Thyroid gland (tissue), 4 donors: ENCODE measurements at regions not wholly inside any gene's neighbourhood (a gene's known extent, or its start where the extent isn't known, plus 50 kb on each side); places are given as distances from the start of the nearest gene placed in this dataset.

Experiments used
- DNase-seq, 2 donors: peaks; one replicate each; pipeline ENCODE4 v3.0.0-alpha.2; 2019
- H3K27ac ChIP-seq, 3 donors: fragments of 200-600 bp; sonication (generic); 1 replicate in 2 of 3; 2 replicates in 1 of 3; pipeline ENCODE4 v1.5.1; 2016 to 2019; ENCODE audit warnings: mild to moderate bottlenecking in 1 of 3, moderate library complexity in 1 of 3
- H3K27me3 ChIP-seq: fragments of 200-600 bp; sonication (generic); one replicate; pipeline ENCODE4 v1.5.1; 2019
- H3K36me3 ChIP-seq, 2 donors: fragments of 200-600 bp; sonication (generic); one replicate each; pipeline ENCODE4 v1.5.1; 2016 to 2019
- H3K4me1 ChIP-seq, 2 donors: fragments of 200-600 bp; sonication (generic); one replicate each; pipeline ENCODE4 v1.5.1; 2017 to 2019
- H3K4me3 ChIP-seq, 3 donors: fragments of 200-600 bp; sonication (generic); replicated peaks in 1 of 3; 1 replicate in 2 of 3; 2 replicates in 1 of 3; pipeline ENCODE4 v1.5.1; 2016; ENCODE audit warnings: mild to moderate bottlenecking in 1 of 3
- H3K9me3 ChIP-seq: fragments of 200-600 bp; sonication (generic); one replicate; pipeline ENCODE4 v1.5.1; 2017
- CTCF ChIP-seq, 6 experiments: fragments of 200-600 bp in 3 of 6; fragments of 450-650 bp in 3 of 6; sonication (generic) in 3 of 6; IDR thresholded peaks; one replicate each; pipeline ENCODE4 v1.5.1; 2016 to 2019; ENCODE audit warnings: antibody characterized with exemption in 6 of 6, mild to moderate bottlenecking in 2 of 6, inconsistent platforms in 1 of 6, moderate library complexity in 1 of 6
- POLR2A ChIP-seq, 2 donors: fragments of 450-650 bp; IDR thresholded peaks; one replicate each; pipeline ENCODE4 v1.6.1; 2017; ENCODE audit warnings: antibody characterized with exemption in 2 of 2, mild to moderate bottlenecking in 2 of 2, moderate library complexity in 1 of 2
- WGBS, 2 donors: methylation state at CpG; one replicate each; pipeline ENCODE4 v1.1.5; 2017; 5-methylcytosine and 5-hydroxymethylcytosine counted together
- intact Hi-C: fragments of 100-400 bp; cut with DNase I; formaldehyde crosslinking; loops from one replicate; pipeline ENCODE4 v1.15.1; 2023

- WGBS, 2 donors, result 67 to 83% methylated on average over 7 of the region's 7 CpGs
These were observed 391.0 kb downstream of the CBLN4 start for GRCh38 chr20:55614220-55614757.

GRCh38 chr20:55610756-55611155 is 394.6 kb downstream of the CBLN4 start:
- intact Hi-C loops, result no loop called here
- Histone ChIP-seq H3K4me3 (no peak overlapping the region), H3K36me3 (no peaks in the 10 kb centered on the region), H3K9me3 (no peaks in the 10 kb centered on the region), H3K4me1 (no peaks in the 10 kb centered on the region), H3K27ac (no peak overlapping the region), H3K27me3 (no peaks in the 10 kb centered on the region)
- 69 to 92% methylated on average over 4 of the region's 4 CpGs for WGBS, 2 donors
- TF ChIP-seq CTCF (IDR thresholded peaks at IDR 0.05), result no peak
- no peak for TF ChIP-seq POLR2A (IDR thresholded peaks at IDR 0.05)
- no peak for DNase-seq

More at GRCh38 chr20:55614220-55614757, 391.0 kb downstream of the CBLN4 start:
- no peak overlapping the region for H3K27ac ChIP-seq
- no peaks in the 10 kb centered on the region for H3K36me3 ChIP-seq
- no peak overlapping the region for H3K4me3 ChIP-seq
- H3K9me3 ChIP-seq, result no peaks in the 10 kb centered on the region
- TF ChIP-seq POLR2A (IDR thresholded peaks at IDR 0.05) (no peak), CTCF (IDR thresholded peaks at IDR 0.05) (no peak)
- intact Hi-C loops, result no loop called here
- no peaks in the 10 kb centered on the region for H3K4me1 ChIP-seq
- no peaks in the 10 kb centered on the region for H3K27me3 ChIP-seq
- no peak for DNase-seq

- WGBS, 2 donors, result 84 to 92% methylated on average over 1 of the region's 1 CpG
- no peak overlapping the region for H3K4me3 ChIP-seq
- H3K9me3 ChIP-seq, result no peaks in the 10 kb centered on the region
- no peak for TF ChIP-seq CTCF (IDR thresholded peaks at IDR 0.05)
- no peak for TF ChIP-seq POLR2A (IDR thresholded peaks at IDR 0.05)
- intact Hi-C loops, result no loop called here
- H3K27ac ChIP-seq, result no peak overlapping the region
- H3K27me3 ChIP-seq, result no peaks in the 10 kb centered on the region
- no peaks in the 10 kb centered on the region for H3K36me3 ChIP-seq
- H3K4me1 ChIP-seq, result no peaks in the 10 kb centered on the region
- no peak for DNase-seq
These were observed 399.7 kb downstream of the CBLN4 start for GRCh38 chr20:55605594-55605993.

- no peak for DNase-seq
- Histone ChIP-seq H3K4me3 (no peak overlapping the region), H3K36me3 (no peaks in the 10 kb centered on the region), H3K9me3 (no peaks in the 10 kb centered on the region), H3K27ac (no peak overlapping the region), H3K4me1 (no peaks in the 10 kb centered on the region), H3K27me3 (no peaks in the 10 kb centered on the region)
- TF ChIP-seq CTCF (IDR thresholded peaks at IDR 0.05), result no peak
- TF ChIP-seq POLR2A (IDR thresholded peaks at IDR 0.05), result no peak
- intact Hi-C loops, result no loop called here
- 80 to 85% methylated on average over 1 of the region's 1 CpG for WGBS, 2 donors
These were observed 407.8 kb downstream of the CBLN4 start for GRCh38 chr20:55597526-55597925.

GRCh38 chr20:55596431-55596830 is 408.9 kb downstream of the CBLN4 start:
- H3K27me3 ChIP-seq, result no peaks in the 10 kb centered on the region
- H3K4me1 ChIP-seq, result no peaks in the 10 kb centered on the region
- no peaks in the 10 kb centered on the region for H3K36me3 ChIP-seq
- no peaks in the 10 kb centered on the region for H3K9me3 ChIP-seq
- no peak overlapping the region for H3K4me3 ChIP-seq
- intact Hi-C loops, result no loop called here
- no peak for DNase-seq
- H3K27ac ChIP-seq, result no peak overlapping the region
- 74 to 87% methylated on average over 1 of the region's 1 CpG for WGBS, 2 donors
- TF ChIP-seq POLR2A (IDR thresholded peaks at IDR 0.05) (no peak), CTCF (IDR thresholded peaks at IDR 0.05) (no peak)
